Stimulated activated CD8-positive, alpha-beta memory T cell treated with anti-CD3 and anti-CD28 coated beads, Interleukin-4, amount 100 ng/mL, for 48 hours (primary cell): ENCODE measurements at regions not wholly inside any gene's neighbourhood (a gene's known extent, or its start where the extent isn't known, plus 50 kb on each side); places are given as distances from the start of the nearest gene placed in this dataset.
"Not testable (repeated sequence)": the region's sequence is repeated elsewhere in the genome, so short reads cannot be mapped to it uniquely, and the experiment has no call there.

ENCODE experiments used
- DNase-seq: peaks from one replicate; pipeline ENCODE4 v3.0.0-alpha.2; 2020

DNA sequence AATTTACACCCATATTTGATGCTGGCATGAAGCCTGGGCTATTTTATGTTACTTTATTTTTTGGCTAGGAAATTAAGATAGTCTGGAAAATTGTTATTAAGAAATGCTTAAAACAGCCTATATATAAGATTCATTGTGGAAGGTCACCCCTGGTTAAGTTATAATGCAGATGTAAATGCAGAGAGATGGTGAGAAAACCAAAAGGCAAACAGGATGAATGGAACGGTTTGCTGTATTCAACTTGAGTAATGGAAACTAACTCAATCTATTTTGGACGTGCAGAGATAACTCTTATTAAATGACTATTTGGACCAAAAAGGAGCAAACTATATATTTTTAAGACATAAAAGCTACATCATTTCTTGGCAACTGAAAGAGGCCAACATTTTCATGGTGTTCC is 446.3 kb upstream of the FRG1 start:
- no peak for DNase-seq

- DNase-seq, result no peak
Observed at GRCh38 chr4:189497516-189497915, 443.2 kb upstream of the FRG1 start.

DNA sequence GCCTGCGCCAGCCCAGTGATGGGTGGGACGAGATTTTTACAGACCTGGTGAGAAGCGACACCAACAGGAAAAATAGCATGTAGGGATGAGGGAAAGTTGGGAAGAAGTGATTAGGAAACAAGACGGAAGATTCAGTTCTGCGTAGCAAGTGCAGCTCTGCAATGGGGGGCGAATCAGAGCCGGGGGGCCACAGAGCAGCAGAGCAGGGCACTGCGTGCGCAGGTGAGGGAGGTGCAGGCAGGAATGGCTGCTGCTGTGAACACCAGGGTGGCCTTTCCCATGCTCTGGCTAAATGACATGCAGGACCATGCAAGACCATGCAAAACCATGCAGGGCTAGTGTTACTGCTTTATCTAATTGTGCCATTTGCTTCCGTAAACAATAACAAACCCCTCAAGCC is 442.7 kb upstream of the FRG1 start:
- no peak for DNase-seq

DNA sequence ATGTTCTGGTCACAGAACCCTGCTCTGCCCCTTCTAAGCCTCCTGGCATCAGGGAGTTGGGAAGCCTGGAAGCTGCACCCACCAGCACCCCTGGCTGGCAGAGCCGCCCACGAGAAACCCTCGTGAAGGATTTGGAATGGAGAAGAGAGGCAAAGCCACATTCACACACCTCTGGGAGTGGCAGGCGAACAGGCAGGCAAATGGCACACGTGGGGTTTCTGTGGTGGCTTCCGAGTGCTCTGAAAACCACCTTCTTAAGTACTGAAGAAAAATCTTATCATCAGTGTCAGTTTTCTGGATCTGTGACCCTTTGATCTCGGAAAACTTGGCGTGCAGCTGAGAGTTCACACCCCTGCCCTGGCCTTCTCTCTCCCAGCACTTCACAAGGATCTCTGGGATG is 442.2 kb upstream of the FRG1 start:
- DNase-seq, result no peak

GRCh38 chr4:189499696-189500095 is 441.0 kb upstream of the FRG1 start:
- DNase-seq, result no peak

DNA sequence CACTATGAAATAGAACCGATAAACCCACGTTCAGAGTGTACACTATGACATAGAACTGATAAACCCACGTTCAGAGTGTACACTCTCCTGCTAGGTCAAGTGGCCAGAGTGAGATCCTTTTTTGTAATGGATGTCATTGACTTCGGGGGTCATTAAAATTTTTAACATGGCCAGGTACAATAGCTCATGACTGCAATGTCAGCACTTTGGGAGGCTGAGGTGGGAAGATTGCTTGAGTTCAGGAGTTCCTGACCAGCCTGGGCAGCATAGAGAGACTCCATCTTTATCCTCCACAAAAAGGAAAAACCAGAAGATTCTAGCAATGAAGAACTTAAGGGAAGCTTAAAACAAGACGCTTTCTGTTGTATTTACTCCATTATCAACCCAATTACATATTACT is 439.7 kb upstream of the FRG1 start:
- DNase-seq, result no peak

DNA sequence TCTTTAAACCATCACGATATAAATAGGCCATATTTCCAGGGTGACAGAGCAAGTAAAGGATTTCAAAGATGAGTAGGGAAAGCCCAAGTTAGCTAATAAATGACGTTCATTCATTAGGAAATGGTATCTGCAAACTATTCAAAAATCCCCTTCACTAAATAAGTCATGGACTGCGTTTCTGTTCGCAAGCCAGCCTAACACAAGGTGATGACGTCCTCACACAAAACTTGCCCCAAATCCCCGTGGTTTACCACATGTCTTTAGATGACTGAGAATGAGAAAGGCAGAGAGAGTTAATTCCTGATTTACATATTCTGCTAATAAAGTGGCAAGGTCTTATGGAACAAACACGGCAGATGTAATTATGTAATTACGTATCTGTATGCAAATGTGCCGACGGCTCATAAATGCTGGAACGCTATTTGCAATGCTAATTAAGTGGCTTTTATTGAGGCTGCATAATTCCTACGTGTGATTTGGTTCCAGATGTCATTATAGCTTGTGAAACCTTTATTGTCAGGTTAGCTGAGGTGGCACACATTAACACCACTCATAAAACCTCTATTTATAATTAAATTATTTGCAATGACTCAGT is 437.7 kb upstream of the FRG1 start:
- no peak for DNase-seq

DNA sequence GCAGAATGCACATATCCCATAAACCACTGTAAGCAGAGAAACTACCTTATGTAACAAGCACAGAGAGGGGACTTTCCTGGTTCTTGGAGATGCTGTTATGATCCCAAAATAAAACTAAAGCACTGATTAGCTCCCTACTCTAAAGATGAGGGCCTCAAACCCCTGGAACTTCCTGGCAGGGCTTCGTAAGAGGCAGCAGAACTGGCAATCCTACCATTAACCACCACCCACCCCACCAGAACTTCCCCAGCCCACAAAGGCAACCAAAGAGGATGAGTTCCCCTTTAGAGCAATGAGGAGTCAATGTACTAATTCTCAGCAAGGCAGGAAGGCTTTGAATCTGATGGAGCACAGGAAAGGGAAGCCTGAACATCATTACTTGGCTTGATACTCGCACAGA is 436.5 kb upstream of the FRG1 start:
- no peak for DNase-seq

GRCh38 chr4:189505380-189505779 is 435.3 kb upstream of the FRG1 start:
- DNase-seq, result no peak

DNA sequence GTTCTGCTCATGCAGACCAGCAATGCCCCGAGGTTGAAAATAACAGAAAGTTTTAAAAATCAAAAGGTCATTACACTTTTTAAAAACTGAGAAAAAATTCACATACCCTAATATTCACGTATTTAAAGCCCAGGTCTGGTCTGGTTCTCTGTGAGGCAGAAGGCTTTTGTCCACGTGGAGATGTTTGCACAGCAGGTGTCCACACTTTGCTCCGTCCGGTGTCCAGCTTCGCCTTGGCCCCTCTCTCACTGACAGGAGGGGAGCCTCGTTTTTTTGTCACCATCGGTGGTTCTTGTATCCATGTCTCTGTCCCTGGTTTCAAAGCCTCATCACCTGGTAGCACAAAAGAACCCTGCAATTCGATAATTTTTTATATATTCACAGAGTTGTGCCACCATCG is 434.6 kb upstream of the FRG1 start:
- no peak for DNase-seq

DNA sequence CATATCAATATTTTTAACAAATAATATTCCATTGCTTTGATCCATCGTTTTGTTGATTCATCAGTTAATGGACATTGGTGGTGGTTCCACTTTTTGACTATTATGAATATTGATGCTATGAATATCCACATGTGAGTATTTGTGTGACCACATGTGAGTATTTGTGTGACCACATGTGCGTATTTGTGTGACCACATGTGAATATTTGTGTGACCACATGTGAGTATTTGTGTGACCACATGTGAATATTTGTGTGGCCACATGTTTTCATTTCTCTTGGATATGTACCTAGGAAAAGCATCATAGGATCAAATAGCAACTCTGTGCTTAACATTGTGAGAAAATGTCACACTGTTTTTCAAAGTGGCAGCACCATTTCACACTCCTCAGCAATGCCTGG is 433.6 kb upstream of the FRG1 start:
- DNase-seq, result no peak

DNA sequence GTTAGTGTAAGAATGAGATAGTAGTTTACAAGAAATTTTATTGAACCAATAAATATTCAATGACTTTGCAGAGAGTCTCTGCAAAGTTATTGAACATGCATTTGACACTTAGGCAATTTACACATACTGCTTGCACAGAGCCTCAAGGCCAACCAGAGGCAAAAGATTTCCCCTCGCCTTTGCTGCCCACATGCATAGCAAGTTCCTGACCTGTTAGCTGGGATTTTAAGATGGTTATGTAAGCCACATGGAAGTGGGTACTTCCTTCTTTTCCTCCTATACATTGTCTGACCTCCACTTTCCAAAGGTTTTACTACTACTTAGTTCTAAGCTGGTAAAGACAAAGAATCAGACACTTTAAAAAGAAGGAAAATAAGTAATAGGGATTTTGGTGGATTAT is 430.1 kb upstream of the FRG1 start:
- no peak for DNase-seq

- no peak for DNase-seq
Observed at GRCh38 chr4:189511581-189511980, 429.1 kb upstream of the FRG1 start.

GRCh38 chr4:189513421-189513820 is 427.3 kb upstream of the FRG1 start:
- DNase-seq, result no peak

- DNase-seq, result no peak
Observed at GRCh38 chr4:189514209-189514608, 426.5 kb upstream of the FRG1 start.

DNA sequence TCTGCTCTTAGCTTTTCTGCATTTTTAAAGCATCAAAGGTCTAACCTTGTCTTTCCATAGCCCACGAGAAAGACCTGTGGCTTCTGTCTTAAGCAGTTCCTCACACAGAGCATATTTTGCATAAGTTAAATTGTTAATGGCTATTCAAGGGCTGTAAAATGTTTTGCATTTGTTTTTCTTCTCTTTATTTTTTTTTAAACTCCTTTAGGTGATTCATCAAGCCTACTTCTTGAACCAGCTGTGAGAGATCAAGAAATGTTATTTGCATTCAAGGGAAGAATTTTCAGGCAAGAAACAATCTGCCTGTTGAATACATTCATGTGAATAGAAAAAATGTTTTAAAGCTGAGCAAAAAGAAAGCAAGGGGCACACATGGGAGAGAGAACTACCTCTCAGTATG is 423.8 kb upstream of the FRG1 start:
- no peak for DNase-seq

- DNase-seq, result no peak
Observed at GRCh38 chr4:189519186-189519585, 421.5 kb upstream of the FRG1 start.

DNA sequence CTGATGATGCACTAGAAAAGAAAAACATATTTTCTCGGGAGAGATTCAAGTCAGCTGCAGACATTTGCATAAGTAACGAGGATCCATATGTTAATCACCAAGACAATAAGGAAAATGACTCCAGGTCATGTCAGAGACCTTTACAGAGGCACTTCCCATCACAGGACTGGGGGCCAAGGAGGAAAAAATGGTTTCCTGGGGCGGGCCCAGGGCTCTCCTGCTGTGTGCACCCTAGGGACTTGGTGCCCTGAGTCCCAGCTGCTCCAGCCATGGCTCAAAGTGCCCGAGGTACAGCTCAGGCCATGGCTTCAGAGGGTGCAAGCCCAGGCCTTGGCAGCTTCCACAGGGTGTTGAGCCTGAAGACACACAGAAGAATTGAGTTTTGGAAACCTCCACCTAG is 415.4 kb upstream of the FRG1 start:
- DNase-seq, result no peak

DNA sequence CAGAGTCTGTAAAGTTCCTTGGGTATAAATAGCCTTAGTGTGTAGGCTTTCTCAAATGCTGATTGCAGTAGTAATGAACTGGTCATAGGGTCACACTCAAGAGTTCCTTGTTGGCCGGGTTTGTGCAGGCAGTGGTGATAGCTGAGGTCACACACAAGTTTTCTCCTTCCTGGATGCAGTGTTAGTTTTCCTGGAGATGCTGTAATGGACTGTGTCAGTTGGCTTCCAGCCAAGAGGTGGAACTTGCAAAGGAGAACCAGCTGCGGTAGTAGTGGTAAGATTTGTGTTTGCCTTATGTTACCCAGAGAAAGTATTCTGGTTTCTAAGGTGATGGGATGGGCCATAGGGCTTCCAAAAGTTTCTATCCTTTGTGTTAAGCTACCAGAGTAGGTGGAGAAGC is 409.8 kb upstream of the FRG1 start:
- DNase-seq, result no peak

- no peak for DNase-seq
Observed at GRCh38 chr4:189533603-189534002, 407.1 kb upstream of the FRG1 start.

GRCh38 chr4:189547559-189547958 is 393.1 kb upstream of the FRG1 start:
- DNase-seq, result no peak

DNA sequence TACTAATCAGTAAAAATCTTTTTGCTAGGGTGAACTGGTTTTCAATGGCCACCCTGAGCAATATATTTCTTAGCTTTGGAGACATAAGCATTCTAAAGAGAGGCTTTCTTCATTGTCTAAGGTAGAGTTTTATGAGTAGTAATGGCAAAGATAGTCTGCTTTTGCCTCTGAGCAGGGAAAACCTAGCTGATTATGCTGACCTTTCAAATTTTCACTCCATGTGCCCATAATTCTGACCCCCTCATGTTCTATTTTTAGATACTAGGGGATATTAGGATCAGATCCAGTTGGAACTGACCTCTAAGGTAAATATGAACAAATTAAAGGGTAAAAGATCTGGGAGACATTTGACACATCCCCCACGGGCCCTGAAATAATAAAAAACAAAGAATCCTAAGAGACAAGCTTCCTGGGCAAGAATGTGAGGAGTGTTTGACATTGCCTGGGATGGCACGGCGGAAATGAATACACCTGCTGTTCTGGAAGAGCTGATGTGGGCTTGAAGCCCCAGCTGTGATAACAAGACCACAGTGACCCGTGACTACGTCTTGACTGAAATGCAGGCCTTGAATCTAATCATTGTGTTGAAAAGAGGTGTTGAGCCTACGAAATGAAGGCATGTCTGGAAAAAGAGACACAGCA is 392.1 kb upstream of the FRG1 start:
- DNase-seq, result no peak

GRCh38 chr4:189551931-189552670 is 388.6 kb upstream of the FRG1 start:
- DNase-seq, result not testable (repeated sequence)

DNA sequence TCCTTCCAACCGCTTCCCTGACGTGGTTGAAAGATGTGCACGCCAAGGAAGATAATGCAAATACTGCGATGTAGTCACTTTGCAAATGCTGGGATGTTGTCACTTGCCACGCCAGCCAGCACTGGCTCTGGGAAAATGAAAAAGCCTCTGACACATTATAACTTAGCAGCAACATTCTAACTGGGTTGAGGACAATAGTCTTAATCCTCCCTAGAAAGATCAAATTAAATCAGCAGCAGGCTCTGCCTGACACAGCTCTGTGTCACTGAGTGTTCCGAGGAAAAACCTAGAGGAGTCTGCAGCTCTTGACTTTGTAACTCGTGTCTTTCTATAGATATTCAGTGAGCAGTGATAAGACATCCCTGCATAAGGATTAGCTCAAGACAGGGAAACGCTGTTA is 380.1 kb upstream of the FRG1 start:
- DNase-seq, result not testable (repeated sequence)

DNA sequence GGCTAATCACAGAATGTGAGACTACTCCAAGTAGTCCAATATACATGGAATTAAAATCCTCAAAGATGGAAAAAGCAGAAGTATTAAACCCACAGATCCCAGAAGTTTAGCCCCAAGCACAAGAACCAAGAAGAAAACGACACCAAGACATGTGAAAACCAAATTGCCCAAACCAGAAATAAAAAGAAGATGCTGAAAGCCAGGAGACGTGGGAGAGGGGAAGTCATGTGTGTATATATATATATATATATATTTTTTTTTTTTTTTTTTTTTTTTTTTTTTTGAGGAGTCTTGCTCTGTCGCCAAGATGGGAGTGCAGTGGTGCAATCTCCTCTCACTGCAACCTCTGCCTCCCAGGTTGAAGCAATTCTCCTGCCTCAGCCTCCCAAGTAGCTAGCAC is 376.9 kb upstream of the FRG1 start:
- not testable (repeated sequence) for DNase-seq
